Parathyroid adenoma (tissue), 2 donors: ENCODE measurements at regions not wholly inside any gene's neighbourhood (a gene's known extent, or its start where the extent isn't known, plus 50 kb on each side); places are given as distances from the start of the nearest gene placed in this dataset.

Experiments
- H2AFZ ChIP-seq: fragments of 300-600 bp; sonication (generic); one replicate; pipeline ENCODE4 v1.7.0; 2017; ENCODE audit warnings: antibody characterized with exemption, mild to moderate bottlenecking
- H3K27ac ChIP-seq: fragments of 300-600 bp; sonication (generic); one replicate; pipeline ENCODE4 v1.7.0; 2017
- H3K27me3 ChIP-seq: fragments of 300-600 bp; sonication (generic); one replicate; pipeline ENCODE4 v1.7.0; 2017; ENCODE audit warnings: low read length; ENCODE audit not compliant: control insufficient read depth, insufficient read depth
- H3K36me3 ChIP-seq: fragments of 300-600 bp; sonication (generic); one replicate; pipeline ENCODE4 v1.7.0; 2017; ENCODE audit warnings: low read length; ENCODE audit not compliant: control insufficient read depth, insufficient read depth
- H3K4me1 ChIP-seq: fragments of 300-600 bp; sonication (generic); one replicate; pipeline ENCODE4 v1.7.0; 2017; ENCODE audit warnings: control low read depth
- H3K4me2 ChIP-seq: fragments of 300-600 bp; sonication (generic); one replicate; pipeline ENCODE4 v1.7.0; 2017; ENCODE audit warnings: low read length
- H3K4me3 ChIP-seq: fragments of 300-600 bp; sonication (generic); one replicate; pipeline ENCODE4 v1.7.0; 2017; ENCODE audit warnings: low read depth, low read length
- H3K79me2 ChIP-seq: fragments of 300-600 bp; sonication (generic); one replicate; pipeline ENCODE4 v1.7.0; 2017; ENCODE audit warnings: control low read depth
- H3K9ac ChIP-seq: fragments of 300-600 bp; sonication (generic); one replicate; pipeline ENCODE4 v1.7.0; 2017; ENCODE audit warnings: mild to moderate bottlenecking
- H3K9me3 ChIP-seq: fragments of 300-600 bp; sonication (generic); one replicate; pipeline ENCODE4 v1.7.0; 2017; ENCODE audit warnings: low read length; ENCODE audit not compliant: control insufficient read depth
- CTCF ChIP-seq: fragments of 300-600 bp; sonication (generic); IDR thresholded peaks from one replicate; pipeline ENCODE4 v1.7.0; 2017; ENCODE audit warnings: antibody characterized with exemption, mild to moderate bottlenecking
- donor health status: primary hyperparathyroidism.

- no peak overlapping the region for H3K9ac ChIP-seq
- H3K36me3 ChIP-seq, result no peaks in the 10 kb centered on the region
- no peaks in the 10 kb centered on the region for H3K4me1 ChIP-seq
- no peaks in the 10 kb centered on the region for H3K79me2 ChIP-seq
- H3K27me3 ChIP-seq, result no peaks in the 10 kb centered on the region
- H3K4me3 ChIP-seq, result no peak overlapping the region
- no peaks in the 10 kb centered on the region for H3K9me3 ChIP-seq
- H3K4me2 ChIP-seq, result no peak overlapping the region
- H3K27ac ChIP-seq, result no peak overlapping the region
- no peak for TF ChIP-seq CTCF
- no peak overlapping the region for H2AFZ ChIP-seq
Observed at GRCh38 chr9:16052757-16053530, 500.1 kb downstream of the CCDC171 start.

- Histone ChIP-seq H3K79me2 (no peaks in the 10 kb centered on the region), H3K27ac (no peak overlapping the region), H2AFZ (no peak overlapping the region), H3K36me3 (no peaks in the 10 kb centered on the region), H3K9ac (no peak overlapping the region), H3K4me2 (no peak overlapping the region), H3K4me1 (no peaks in the 10 kb centered on the region), H3K4me3 (no peak overlapping the region), H3K27me3 (no peaks in the 10 kb centered on the region), H3K9me3 (no peaks in the 10 kb centered on the region)
- no peak for TF ChIP-seq CTCF
Observed at GRCh38 chr9:16057541-16057940, 504.7 kb downstream of the CCDC171 start.

- Histone ChIP-seq H2AFZ (no peak overlapping the region), H3K9ac (no peak overlapping the region), H3K4me3 (no peak overlapping the region), H3K4me2 (no peak overlapping the region), H3K27me3 (no peaks in the 10 kb centered on the region), H3K27ac (no peak overlapping the region), H3K36me3 (no peaks in the 10 kb centered on the region), H3K4me1 (no peaks in the 10 kb centered on the region), H3K79me2 (no peaks in the 10 kb centered on the region), H3K9me3 (no peaks in the 10 kb centered on the region)
- no peak for TF ChIP-seq CTCF
Observed at GRCh38 chr9:16058131-16058549, 505.3 kb downstream of the CCDC171 start.

GRCh38 chr9:16060436-16061129 is 507.7 kb downstream of the CCDC171 start:
- Histone ChIP-seq H3K27me3 (no peaks in the 10 kb centered on the region), H3K36me3 (no peaks in the 10 kb centered on the region), H3K4me1 (no peaks in the 10 kb centered on the region)

More at GRCh38 chr9:16060436-16061129, 507.7 kb downstream of the CCDC171 start:
- no peak overlapping the region for H3K9ac ChIP-seq
- H3K4me2 ChIP-seq, result no peak overlapping the region
- H3K9me3 ChIP-seq, result no peaks in the 10 kb centered on the region
- no peak overlapping the region for H3K27ac ChIP-seq
- no peak overlapping the region for H2AFZ ChIP-seq
- H3K79me2 ChIP-seq, result no peaks in the 10 kb centered on the region
- TF ChIP-seq CTCF, result no peak
- no peak overlapping the region for H3K4me3 ChIP-seq
